Suppressor macrophage (primary cell): ENCODE measurements at regions not wholly inside any gene's neighbourhood (a gene's known extent, or its start where the extent isn't known, plus 50 kb on each side); places are given as distances from the start of the nearest gene placed in this dataset.
"Not testable (repeated sequence)": the region's sequence is repeated elsewhere in the genome, so short reads cannot be mapped to it uniquely, and the experiment has no call there.

ENCODE experiments used
- DNase-seq, 4 experiments: peaks; one replicate each; pipeline ENCODE4 v3.0.0-alpha.2; 2020 to 2022

GRCh38 chr6:79150733-79151132 lies 72.7 kb upstream of the PHIP start:
- DNase-seq: no peak

GRCh38 chr6:79149884-79150283 lies 71.8 kb upstream of the PHIP start:
- DNase-seq: no peak

- DNase-seq: peak in 3 of 4 experiments; percentile 3 to 35 (median 4)
These were observed 68.4 kb upstream of the PHIP start for GRCh38 chr6:79146421-79146820.

GRCh38 chr6:79145301-79145700 lies 67.2 kb upstream of the PHIP start:
- no peak for DNase-seq

- DNase-seq: no peak
These were observed 65.4 kb upstream of the PHIP start for GRCh38 chr6:79143320-79143898.

- DNase-seq: no peak
These were observed 60.1 kb upstream of the PHIP start for GRCh38 chr6:79138146-79138545.

- DNase-seq: no peak
These were observed 59.6 kb upstream of the PHIP start for GRCh38 chr6:79137671-79138070.

GRCh38 chr6:79135973-79136470 lies 58.0 kb upstream of the PHIP start:
- no peak for DNase-seq

- no peak for DNase-seq
These were observed 56.8 kb upstream of the PHIP start for GRCh38 chr6:79134699-79135474.

- no peak for DNase-seq
These were observed 55.1 kb upstream of the PHIP start for GRCh38 chr6:79133173-79133572.

- DNase-seq: not testable (repeated sequence)
These were observed 53.2 kb upstream of the PHIP start for GRCh38 chr6:79131220-79131619.
